HG02759 (cell line): ENCODE measurements at regions not wholly inside any gene's neighbourhood (a gene's known extent, or its start where the extent isn't known, plus 50 kb on each side); places are given as distances from the start of the nearest gene placed in this dataset.

Source experiments
- ATAC-seq: cut with Tn5 transposase; IDR thresholded peaks from one replicate; pipeline ENCODE4 v1.9.1; 2021; ENCODE audit warnings: mild to moderate bottlenecking, moderate library complexity; ENCODE audit not compliant: unreplicated experiment

GRCh38 chr16:80055831-80056230 lies 455.3 kb upstream of the MAF start:
- no peak for ATAC-seq

GRCh38 chr16:80054647-80055046 lies 454.1 kb upstream of the MAF start:
- no peak for ATAC-seq

GRCh38 chr16:80051040-80051439 lies 450.5 kb upstream of the MAF start:
- ATAC-seq: no peak

- ATAC-seq: no peak
Observed at GRCh38 chr16:80048250-80048649, 447.7 kb upstream of the MAF start.

GRCh38 chr16:80047842-80048241 lies 447.3 kb upstream of the MAF start:
- no peak for ATAC-seq

GRCh38 chr16:80046848-80047247 lies 446.3 kb upstream of the MAF start:
- ATAC-seq: no peak

GRCh38 chr16:80046261-80046660 lies 445.7 kb upstream of the MAF start:
- ATAC-seq: no peak

- ATAC-seq: no peak
Observed at GRCh38 chr16:80045861-80046260, 445.3 kb upstream of the MAF start.

GRCh38 chr16:80041410-80041809 lies 440.9 kb upstream of the MAF start:
- ATAC-seq: no peak

- ATAC-seq: no peak
Observed at GRCh38 chr16:80040814-80041213, 440.3 kb upstream of the MAF start.

- no peak for ATAC-seq
Observed at GRCh38 chr16:80040413-80040812, 439.9 kb upstream of the MAF start.

GRCh38 chr16:80039777-80040176 lies 439.2 kb upstream of the MAF start:
- ATAC-seq: no peak

GRCh38 chr16:80038566-80038965 lies 438.0 kb upstream of the MAF start:
- no peak for ATAC-seq

- no peak for ATAC-seq
Observed at GRCh38 chr16:80034948-80035663, 434.6 kb upstream of the MAF start.

- ATAC-seq: no peak
Observed at GRCh38 chr16:80034469-80034826, 433.9 kb upstream of the MAF start.

- no peak for ATAC-seq
Observed at GRCh38 chr16:80033783-80034468, 433.4 kb upstream of the MAF start.

- ATAC-seq: no peak
Observed at GRCh38 chr16:80029761-80030481, 429.4 kb upstream of the MAF start.

GRCh38 chr16:80029381-80029630 lies 428.8 kb upstream of the MAF start:
- no peak for ATAC-seq

GRCh38 chr16:80028581-80029380 lies 428.2 kb upstream of the MAF start:
- no peak for ATAC-seq

- peak; percentile 74 for ATAC-seq
Observed at GRCh38 chr16:80027007-80027965, 426.7 kb upstream of the MAF start.
